ENCODE measurements at regions not wholly inside any gene's neighbourhood (a gene's known extent, or its start where the extent isn't known, plus 50 kb on each side); places are given as distances from the start of the nearest gene placed in this dataset.

DNA sequence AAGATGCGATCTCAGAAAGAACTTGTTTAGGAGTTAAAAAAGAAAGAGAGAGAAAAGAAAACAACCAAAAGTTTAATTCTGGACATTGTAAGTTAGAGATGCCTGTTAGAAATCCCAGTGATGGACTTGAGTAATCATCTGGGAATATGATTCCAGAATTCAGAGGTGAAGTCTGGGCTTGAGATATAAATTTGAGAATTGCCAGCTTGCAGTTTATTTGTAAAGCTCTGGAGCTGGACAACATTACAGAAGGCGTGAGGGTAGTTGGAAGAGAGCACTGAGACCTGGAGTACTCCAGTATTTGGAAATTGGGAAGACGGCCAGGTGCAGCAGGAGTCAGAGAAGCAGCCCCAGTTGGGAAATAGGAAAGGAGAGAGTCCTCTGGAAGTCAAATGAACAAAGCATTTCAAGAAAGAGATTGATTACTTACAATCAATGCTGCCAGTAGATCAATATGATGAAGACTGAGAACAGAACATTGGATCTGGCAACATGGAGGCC, 128.8 kb upstream of the ARHGAP28 start (continued):
- no peak for TF ChIP-seq RAD21 (conservative IDR thresholded peaks at IDR 0.05)

DNA sequence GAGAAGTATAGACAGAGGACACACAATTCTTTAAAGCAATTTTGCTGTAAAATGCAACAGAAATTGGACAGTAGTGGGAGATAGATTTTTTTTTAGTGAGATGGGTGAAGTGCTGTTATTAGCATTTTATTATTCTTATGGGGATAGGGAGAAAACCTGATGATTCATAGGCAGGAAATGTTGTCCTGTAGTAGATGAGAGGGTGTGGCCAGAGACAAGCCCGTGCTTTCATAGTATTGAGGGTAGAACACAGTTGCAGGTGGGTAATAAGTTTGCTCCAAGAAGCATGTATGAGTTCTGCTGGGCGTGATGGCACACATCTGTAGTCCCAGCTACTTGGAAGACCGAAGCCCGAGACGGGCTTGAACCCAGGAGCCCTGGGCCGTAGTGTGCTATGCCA, 128.3 kb upstream of the ARHGAP28 start:
- Histone ChIP-seq H3K79me2 (replicated peaks; ENCODE audit: insufficient read depth, low read length) (no peaks in the 10 kb centered on the region), H3K4me3 (ENCODE audit: low read length) (no peak overlapping the region), H3K9me2 (ENCODE audit: insufficient read depth, low read length) (no peaks in the 10 kb centered on the region), H4K20me1 (ENCODE audit: insufficient read depth) (no peaks in the 10 kb centered on the region), H3K27ac (ENCODE audit: low read length) (no peak overlapping the region), H3F3A (ENCODE audit: insufficient read depth, low read length, poor library complexity, severe bottlenecking) (no peaks in the 10 kb centered on the region), H3K36me3 (ENCODE audit: insufficient read depth, low read length) (no peaks in the 10 kb centered on the region), H3K9ac (ENCODE audit: low read length) (no peak overlapping the region), H3K27me3 (ENCODE audit: insufficient read depth, low read depth, low read length) (no peaks in the 10 kb centered on the region), H3K9me3 (ENCODE audit: low read length) (no peaks in the 10 kb centered on the region), H3K4me2 (ENCODE audit: low read length) (no peak overlapping the region), H2AFZ (ENCODE audit: low read depth, low read length) (no peak overlapping the region)
- TF ChIP-seq MXI1 (conservative IDR thresholded peaks at IDR 0.05; ENCODE audit: poor library complexity, severe bottlenecking) (no peak), EP300 (conservative IDR thresholded peaks at IDR 0.05; ENCODE audit: poor library complexity, severe bottlenecking) (no peak), POLR2AphosphoS5 (IDR thresholded peaks at IDR 0.05) (no peak), SMC3 (conservative IDR thresholded peaks at IDR 0.05; ENCODE audit: poor library complexity) (no peak), RAD21 (conservative IDR thresholded peaks at IDR 0.05) (no peak), EZH2 (IDR thresholded peaks at IDR 0.05; ENCODE audit: borderline replicate concordance, insufficient read depth, low read length, poor library complexity, severe bottlenecking) (no peak), TAF1 (IDR thresholded peaks at IDR 0.05; ENCODE audit: low read depth) (no peak)
- TF ChIP-seq, protein P1, sequence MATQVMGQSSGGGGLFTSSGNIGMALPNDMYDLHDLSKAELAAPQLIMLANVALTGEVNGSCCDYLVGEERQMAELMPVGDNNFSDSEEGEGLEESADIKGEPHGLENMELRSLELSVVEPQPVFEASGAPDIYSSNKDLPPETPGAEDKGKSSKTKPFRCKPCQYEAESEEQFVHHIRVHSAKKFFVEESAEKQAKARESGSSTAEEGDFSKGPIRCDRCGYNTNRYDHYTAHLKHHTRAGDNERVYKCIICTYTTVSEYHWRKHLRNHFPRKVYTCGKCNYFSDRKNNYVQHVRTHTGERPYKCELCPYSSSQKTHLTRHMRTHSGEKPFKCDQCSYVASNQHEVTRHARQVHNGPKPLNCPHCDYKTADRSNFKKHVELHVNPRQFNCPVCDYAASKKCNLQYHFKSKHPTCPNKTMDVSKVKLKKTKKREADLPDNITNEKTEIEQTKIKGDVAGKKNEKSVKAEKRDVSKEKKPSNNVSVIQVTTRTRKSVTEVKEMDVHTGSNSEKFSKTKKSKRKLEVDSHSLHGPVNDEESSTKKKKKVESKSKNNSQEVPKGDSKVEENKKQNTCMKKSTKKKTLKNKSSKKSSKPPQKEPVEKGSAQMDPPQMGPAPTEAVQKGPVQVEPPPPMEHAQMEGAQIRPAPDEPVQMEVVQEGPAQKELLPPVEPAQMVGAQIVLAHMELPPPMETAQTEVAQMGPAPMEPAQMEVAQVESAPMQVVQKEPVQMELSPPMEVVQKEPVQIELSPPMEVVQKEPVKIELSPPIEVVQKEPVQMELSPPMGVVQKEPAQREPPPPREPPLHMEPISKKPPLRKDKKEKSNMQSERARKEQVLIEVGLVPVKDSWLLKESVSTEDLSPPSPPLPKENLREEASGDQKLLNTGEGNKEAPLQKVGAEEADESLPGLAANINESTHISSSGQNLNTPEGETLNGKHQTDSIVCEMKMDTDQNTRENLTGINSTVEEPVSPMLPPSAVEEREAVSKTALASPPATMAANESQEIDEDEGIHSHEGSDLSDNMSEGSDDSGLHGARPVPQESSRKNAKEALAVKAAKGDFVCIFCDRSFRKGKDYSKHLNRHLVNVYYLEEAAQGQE (IDR thresholded peaks at IDR 0.05; ENCODE audit: borderline replicate concordance) = no peak
- TF ChIP-seq, protein P2, sequence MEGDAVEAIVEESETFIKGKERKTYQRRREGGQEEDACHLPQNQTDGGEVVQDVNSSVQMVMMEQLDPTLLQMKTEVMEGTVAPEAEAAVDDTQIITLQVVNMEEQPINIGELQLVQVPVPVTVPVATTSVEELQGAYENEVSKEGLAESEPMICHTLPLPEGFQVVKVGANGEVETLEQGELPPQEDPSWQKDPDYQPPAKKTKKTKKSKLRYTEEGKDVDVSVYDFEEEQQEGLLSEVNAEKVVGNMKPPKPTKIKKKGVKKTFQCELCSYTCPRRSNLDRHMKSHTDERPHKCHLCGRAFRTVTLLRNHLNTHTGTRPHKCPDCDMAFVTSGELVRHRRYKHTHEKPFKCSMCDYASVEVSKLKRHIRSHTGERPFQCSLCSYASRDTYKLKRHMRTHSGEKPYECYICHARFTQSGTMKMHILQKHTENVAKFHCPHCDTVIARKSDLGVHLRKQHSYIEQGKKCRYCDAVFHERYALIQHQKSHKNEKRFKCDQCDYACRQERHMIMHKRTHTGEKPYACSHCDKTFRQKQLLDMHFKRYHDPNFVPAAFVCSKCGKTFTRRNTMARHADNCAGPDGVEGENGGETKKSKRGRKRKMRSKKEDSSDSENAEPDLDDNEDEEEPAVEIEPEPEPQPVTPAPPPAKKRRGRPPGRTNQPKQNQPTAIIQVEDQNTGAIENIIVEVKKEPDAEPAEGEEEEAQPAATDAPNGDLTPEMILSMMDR (IDR thresholded peaks at IDR 0.05; ENCODE audit: poor library complexity, severe bottlenecking) = no peak

DNA sequence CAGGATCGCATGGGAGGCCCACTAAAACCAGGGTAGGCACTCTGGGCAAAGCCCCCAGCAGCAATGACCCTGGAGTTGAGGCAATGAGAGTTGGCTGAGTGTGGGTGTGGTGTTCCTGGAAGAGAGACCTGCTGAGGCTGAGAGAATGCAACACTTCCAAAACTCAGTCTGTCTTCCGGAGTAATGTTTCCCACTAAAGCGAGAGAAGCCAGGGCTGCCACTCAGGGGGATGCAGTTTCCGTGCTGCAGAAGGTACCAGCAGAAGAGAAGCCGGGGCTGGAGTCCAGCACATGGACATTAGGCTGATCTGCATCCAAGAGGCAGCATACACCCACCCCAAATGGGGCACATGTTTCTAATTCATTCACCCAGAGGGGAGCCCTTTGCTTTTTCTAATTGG, 127.2 kb upstream of the ARHGAP28 start:
- Histone ChIP-seq H3K4me2 (ENCODE audit: low read length) (no peak overlapping the region), H3K36me3 (ENCODE audit: insufficient read depth, low read length) (no peaks in the 10 kb centered on the region), H3K9me2 (ENCODE audit: insufficient read depth, low read length) (no peaks in the 10 kb centered on the region), H3K9ac (ENCODE audit: low read length) (no peak overlapping the region), H3F3A (ENCODE audit: insufficient read depth, low read length, poor library complexity, severe bottlenecking) (no peaks in the 10 kb centered on the region), H3K9me3 (ENCODE audit: low read length) (no peaks in the 10 kb centered on the region), H3K27me3 (ENCODE audit: insufficient read depth, low read depth, low read length) (no peaks in the 10 kb centered on the region), H3K79me2 (replicated peaks; ENCODE audit: insufficient read depth, low read length) (no peaks in the 10 kb centered on the region), H3K27ac (ENCODE audit: low read length) (no peak overlapping the region), H2AFZ (ENCODE audit: low read depth, low read length) (no peak overlapping the region), H3K4me3 (ENCODE audit: low read length) (no peak overlapping the region), H4K20me1 (ENCODE audit: insufficient read depth) (no peaks in the 10 kb centered on the region)
- TF ChIP-seq EZH2 (IDR thresholded peaks at IDR 0.05; ENCODE audit: borderline replicate concordance, insufficient read depth, low read length, poor library complexity, severe bottlenecking) (no peak), POLR2AphosphoS5 (IDR thresholded peaks at IDR 0.05) (no peak), TAF1 (IDR thresholded peaks at IDR 0.05; ENCODE audit: low read depth) (no peak), MXI1 (conservative IDR thresholded peaks at IDR 0.05; ENCODE audit: poor library complexity, severe bottlenecking) (no peak), SMC3 (conservative IDR thresholded peaks at IDR 0.05; ENCODE audit: poor library complexity) (no peak), RAD21 (conservative IDR thresholded peaks at IDR 0.05) (no peak), EP300 (conservative IDR thresholded peaks at IDR 0.05; ENCODE audit: poor library complexity, severe bottlenecking) (no peak)
- TF ChIP-seq, protein P1 (IDR thresholded peaks at IDR 0.05; ENCODE audit: borderline replicate concordance) = no peak
- TF ChIP-seq, protein P2 (IDR thresholded peaks at IDR 0.05; ENCODE audit: poor library complexity, severe bottlenecking) = no peak

Measured in neural cell (in vitro differentiated cells).